Karpas-422 (cell line): ENCODE measurements at regions not wholly inside any gene's neighbourhood (a gene's known extent, or its start where the extent isn't known, plus 50 kb on each side); places are given as distances from the start of the nearest gene placed in this dataset.

Experiments used
- DNase-seq: peaks from one replicate; pipeline ENCODE4 v3.0.0-alpha.2; 2015
- H2AFZ ChIP-seq: fragments of 200-600 bp; sonication (generic); 2 replicates; pipeline ENCODE4 v1.6.1; 2014; ENCODE audit warnings: antibody characterized with exemption, low read length, mixed read lengths
- H3K27ac ChIP-seq: fragments of 200-600 bp; sonication (generic); 2 replicates; pipeline ENCODE4 v1.5.1; 2014; ENCODE audit warnings: mild to moderate bottlenecking, low read length, moderate library complexity
- H3K27me3 ChIP-seq: fragments of 200-600 bp; sonication (generic); 2 replicates; pipeline ENCODE4 v1.6.1; 2014; ENCODE audit warnings: low read length, mixed read lengths
- H3K36me3 ChIP-seq: fragments of 200-600 bp; sonication (generic); 2 replicates; pipeline ENCODE4 v1.6.1; 2014; ENCODE audit warnings: low read length, mixed read lengths; ENCODE audit not compliant: insufficient read depth
- H3K4me1 ChIP-seq: fragments of 200-600 bp; sonication (generic); 2 replicates; pipeline ENCODE4 v1.6.1; 2014; ENCODE audit warnings: mild to moderate bottlenecking, low read length, mixed read lengths
- H3K4me2 ChIP-seq: fragments of 200-600 bp; sonication (generic); 2 replicates; pipeline ENCODE4 v1.6.1; 2014; ENCODE audit warnings: low read length, low read depth, mild to moderate bottlenecking; ENCODE audit not compliant: poor library complexity, severe bottlenecking
- H3K4me3 ChIP-seq: fragments of 200-600 bp; sonication (generic); 2 replicates; pipeline ENCODE4 v1.5.1; 2014; ENCODE audit warnings: mild to moderate bottlenecking, antibody characterized with exemption, low read length, mixed read lengths
- H3K79me2 ChIP-seq: fragments of 200-600 bp; sonication (generic); 2 replicates; pipeline ENCODE4 v1.6.1; 2014; ENCODE audit warnings: mild to moderate bottlenecking, low read length, mixed read lengths
- H3K9ac ChIP-seq: fragments of 200-600 bp; sonication (generic); 2 replicates; pipeline ENCODE4 v1.6.0; 2014; ENCODE audit warnings: low read length
- H3K9me2 ChIP-seq: fragments of 200-600 bp; sonication (generic), shearing (Covaris generic); replicated peaks from 2 replicates; pipeline ENCODE4 v1.6.0; 2014; ENCODE audit warnings: mild to moderate bottlenecking, low read length, moderate library complexity; ENCODE audit not compliant: insufficient read depth
- H3K9me3 ChIP-seq: fragments of 300-700, 200-600 bp; sonication (generic); 2 replicates; pipeline ENCODE4 v1.6.1; 2014; ENCODE audit warnings: low read length, mixed read lengths
- H4K20me1 ChIP-seq: fragments of 200-600 bp; sonication (generic); 2 replicates; pipeline ENCODE4 v1.6.1; 2014; ENCODE audit warnings: mild to moderate bottlenecking, antibody characterized with exemption, low read length, low read depth; ENCODE audit not compliant: insufficient read depth

GRCh38 chr5:167657016-167657415 is 634.4 kb upstream of the WWC1 start:
- no peaks in the 10 kb centered on the region for H3K9me2 ChIP-seq
- no peaks in the 10 kb centered on the region for H3K27me3 ChIP-seq

GRCh38 chr5:167658889-167659288 is 632.6 kb upstream of the WWC1 start:
- H3K9me3 ChIP-seq: no peaks in the 10 kb centered on the region
- H2AFZ ChIP-seq: no peak overlapping the region
- H3K79me2 ChIP-seq: no peaks in the 10 kb centered on the region
- H3K27me3 ChIP-seq: no peaks in the 10 kb centered on the region
- no peak for DNase-seq
- H3K4me2 ChIP-seq: no peak overlapping the region
- no peaks in the 10 kb centered on the region for H3K36me3 ChIP-seq
- no peak overlapping the region for H3K27ac ChIP-seq
- H4K20me1 ChIP-seq: no peaks in the 10 kb centered on the region
- H3K4me1 ChIP-seq: no peaks in the 10 kb centered on the region
- H3K4me3 ChIP-seq: no peak overlapping the region
- H3K9me2 ChIP-seq: no peaks in the 10 kb centered on the region
- no peak overlapping the region for H3K9ac ChIP-seq

More at GRCh38 chr5:167657016-167657415, 634.4 kb upstream of the WWC1 start:
- Histone ChIP-seq H3K9me3 (no peaks in the 10 kb centered on the region), H4K20me1 (no peaks in the 10 kb centered on the region), H3K4me1 (no peaks in the 10 kb centered on the region), H3K4me3 (no peak overlapping the region), H3K36me3 (no peaks in the 10 kb centered on the region), H3K27ac (no peak overlapping the region), H2AFZ (no peak overlapping the region), H3K9ac (no peak overlapping the region), H3K79me2 (no peaks in the 10 kb centered on the region), H3K4me2 (no peak overlapping the region)
- DNase-seq: no peak

DNA sequence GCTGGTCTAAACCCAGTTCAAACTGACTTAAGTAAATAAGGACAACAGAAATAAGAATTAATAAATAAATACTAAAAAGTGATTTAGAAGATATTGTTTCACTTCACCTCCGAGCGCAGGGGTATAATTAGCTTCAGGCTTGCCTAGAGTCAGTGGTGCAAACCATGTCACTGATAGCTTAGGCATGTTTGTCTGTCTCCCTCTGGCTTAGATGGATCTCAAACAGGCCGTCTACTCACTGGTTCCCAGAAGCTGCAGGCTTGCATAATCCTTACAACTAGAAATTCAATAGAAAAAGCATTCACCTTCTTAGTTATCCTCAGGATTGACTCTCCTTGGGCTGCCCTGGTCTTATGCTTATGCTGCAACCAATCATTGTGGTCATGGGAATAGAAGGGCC is 629.8 kb upstream of the WWC1 start:
- no peak for DNase-seq
- Histone ChIP-seq H3K79me2 (no peaks in the 10 kb centered on the region), H3K4me3 (no peak overlapping the region), H2AFZ (no peak overlapping the region), H3K4me1 (no peaks in the 10 kb centered on the region), H4K20me1 (no peaks in the 10 kb centered on the region), H3K36me3 (no peaks in the 10 kb centered on the region), H3K9ac (no peak overlapping the region), H3K4me2 (no peak overlapping the region), H3K9me2 (no peaks in the 10 kb centered on the region), H3K27ac (no peak overlapping the region), H3K9me3 (no peaks in the 10 kb centered on the region), H3K27me3 (no peaks in the 10 kb centered on the region)

DNA sequence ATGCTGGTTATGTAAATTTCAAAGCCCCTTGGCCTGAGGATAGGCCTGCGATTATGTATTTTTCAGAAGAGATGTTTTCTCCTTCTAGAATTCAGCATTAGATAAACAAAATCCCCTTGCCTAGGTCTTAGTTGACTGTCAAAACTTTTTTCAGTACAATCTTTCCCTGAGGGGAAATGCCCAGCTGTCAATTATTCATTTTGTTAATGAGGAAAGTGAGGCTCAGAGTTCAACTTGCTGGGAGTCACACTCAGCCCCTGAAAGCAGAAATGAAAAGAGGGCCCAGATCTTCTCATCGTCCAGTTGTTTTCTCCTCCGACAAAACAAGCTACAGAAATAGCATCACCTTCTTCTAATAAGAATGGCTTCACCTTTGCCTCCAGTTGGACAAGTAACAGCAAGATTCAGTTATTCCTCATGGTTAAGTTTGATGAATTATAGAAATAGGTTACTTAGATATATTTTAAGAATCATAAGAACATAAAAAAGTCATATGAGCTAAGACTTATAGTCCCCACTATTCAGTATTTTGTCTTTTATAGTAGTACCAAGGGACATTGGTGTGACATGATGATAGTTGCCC is 627.1 kb upstream of the WWC1 start:
- no peak overlapping the region for H3K4me3 ChIP-seq
- H3K79me2 ChIP-seq: no peaks in the 10 kb centered on the region
- no peak overlapping the region for H3K4me2 ChIP-seq
- H3K36me3 ChIP-seq: no peaks in the 10 kb centered on the region
- H3K9me2 ChIP-seq: no peaks in the 10 kb centered on the region
- no peak overlapping the region for H3K9ac ChIP-seq
- no peak overlapping the region for H3K27ac ChIP-seq
- no peaks in the 10 kb centered on the region for H4K20me1 ChIP-seq
- no peaks in the 10 kb centered on the region for H3K4me1 ChIP-seq
- no peak overlapping the region for H2AFZ ChIP-seq
- no peaks in the 10 kb centered on the region for H3K27me3 ChIP-seq
- no peak for DNase-seq
- no peaks in the 10 kb centered on the region for H3K9me3 ChIP-seq

DNA sequence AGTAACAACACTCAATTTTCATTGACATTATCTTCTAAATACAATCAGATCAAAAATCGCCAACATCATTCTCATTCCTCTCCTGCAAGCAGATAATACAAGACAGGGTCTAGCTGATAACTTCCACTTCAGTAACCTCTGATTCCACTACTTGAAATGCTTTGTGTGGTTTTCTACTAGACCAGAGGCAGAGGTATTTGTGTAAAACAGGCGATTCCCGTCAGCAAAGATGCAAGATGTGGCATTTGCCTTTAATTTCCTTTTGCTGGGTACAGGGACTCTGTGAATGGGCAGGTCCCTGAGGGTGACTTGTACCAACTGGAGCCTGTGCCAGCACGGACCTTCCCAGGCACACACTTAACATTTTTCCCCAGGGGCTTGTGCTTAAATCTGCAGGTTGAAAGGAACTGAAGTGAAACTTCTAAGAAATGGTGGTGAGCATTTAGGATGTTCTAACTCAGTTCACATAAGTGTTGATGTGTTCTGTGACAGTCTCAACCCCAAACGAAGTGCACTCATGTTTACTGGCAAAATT is 625.5 kb upstream of the WWC1 start:
- no peaks in the 10 kb centered on the region for H4K20me1 ChIP-seq
- no peaks in the 10 kb centered on the region for H3K36me3 ChIP-seq
- no peak overlapping the region for H3K9ac ChIP-seq
- H3K79me2 ChIP-seq: no peaks in the 10 kb centered on the region
- DNase-seq: no peak
- no peaks in the 10 kb centered on the region for H3K9me3 ChIP-seq
- H3K4me1 ChIP-seq: no peaks in the 10 kb centered on the region
- no peaks in the 10 kb centered on the region for H3K27me3 ChIP-seq
- H3K9me2 ChIP-seq: no peaks in the 10 kb centered on the region
- H2AFZ ChIP-seq: no peak overlapping the region
- no peak overlapping the region for H3K4me2 ChIP-seq
- no peak overlapping the region for H3K27ac ChIP-seq
- no peak overlapping the region for H3K4me3 ChIP-seq

DNA sequence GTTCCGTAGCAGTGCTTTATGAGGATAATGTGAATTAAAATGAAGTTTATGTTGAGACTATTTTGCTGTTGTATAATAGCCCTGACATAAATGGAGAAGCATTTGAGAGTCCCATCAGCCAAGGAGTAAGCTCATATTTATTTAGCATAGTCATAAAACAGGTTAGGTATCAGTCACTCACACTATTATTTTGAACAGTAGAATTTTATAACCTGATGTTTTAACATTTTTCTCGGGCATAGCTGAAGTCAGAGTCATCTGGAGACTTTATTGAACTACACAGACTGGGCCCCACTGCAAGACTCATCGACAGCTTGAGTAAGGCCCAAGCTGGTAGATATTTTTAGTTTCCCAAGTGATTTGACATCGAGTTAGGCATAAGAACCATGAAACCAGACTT is 620.3 kb upstream of the WWC1 start:
- Histone ChIP-seq H3K9me3 (no peaks in the 10 kb centered on the region), H3K27me3 (no peaks in the 10 kb centered on the region), H3K9ac (no peak overlapping the region), H3K27ac (no peak overlapping the region), H4K20me1 (no peaks in the 10 kb centered on the region), H3K4me2 (no peak overlapping the region), H3K4me1 (no peaks in the 10 kb centered on the region), H3K4me3 (no peak overlapping the region), H3K36me3 (no peaks in the 10 kb centered on the region), H3K9me2 (no peaks in the 10 kb centered on the region), H2AFZ (no peak overlapping the region), H3K79me2 (no peaks in the 10 kb centered on the region)
- DNase-seq: no peak

GRCh38 chr5:167673942-167674341 is 617.5 kb upstream of the WWC1 start:
- no peaks in the 10 kb centered on the region for H4K20me1 ChIP-seq
- no peaks in the 10 kb centered on the region for H3K9me2 ChIP-seq
- H3K4me2 ChIP-seq: no peak overlapping the region
- H3K79me2 ChIP-seq: no peaks in the 10 kb centered on the region
- no peaks in the 10 kb centered on the region for H3K27me3 ChIP-seq
- no peaks in the 10 kb centered on the region for H3K4me1 ChIP-seq
- H3K27ac ChIP-seq: no peak overlapping the region
- no peak overlapping the region for H3K9ac ChIP-seq
- H3K4me3 ChIP-seq: no peak overlapping the region
- no peaks in the 10 kb centered on the region for H3K36me3 ChIP-seq
- no peaks in the 10 kb centered on the region for H3K9me3 ChIP-seq
- H2AFZ ChIP-seq: no peak overlapping the region
- no peak for DNase-seq

- H3K9me3 ChIP-seq: no peaks in the 10 kb centered on the region
- H3K4me1 ChIP-seq: no peaks in the 10 kb centered on the region
- no peaks in the 10 kb centered on the region for H3K79me2 ChIP-seq
- no peaks in the 10 kb centered on the region for H3K9me2 ChIP-seq
- H3K9ac ChIP-seq: no peak overlapping the region
- H3K27ac ChIP-seq: no peak overlapping the region
- H3K4me3 ChIP-seq: no peak overlapping the region
- no peaks in the 10 kb centered on the region for H3K27me3 ChIP-seq
- H3K4me2 ChIP-seq: no peak overlapping the region
- no peak for DNase-seq
- H4K20me1 ChIP-seq: no peaks in the 10 kb centered on the region
- H2AFZ ChIP-seq: no peak overlapping the region
- no peaks in the 10 kb centered on the region for H3K36me3 ChIP-seq
These were observed 613.0 kb upstream of the WWC1 start for GRCh38 chr5:167678481-167678880.
